GM12878 (cell line): ENCODE measurements at regions not wholly inside any gene's neighbourhood (a gene's known extent, or its start where the extent isn't known, plus 50 kb on each side); places are given as distances from the start of the nearest gene placed in this dataset.

Experiments used
- ATAC-seq: fragments of 200-7000 bp; cut with Tn5 transposase; 3 replicates; pipeline ENCODE4 v1.9.1; 2020; ENCODE audit warnings: mild to moderate bottlenecking, moderate library complexity
- BruUV-seq: library from RNA; stranded (reverse); fragments of 400-500 nt; replicated peaks from 2 replicates; lab custom pipeline; 2021; lab: Mats Ljungman, UMichigan
- CTCF ChIA-PET: fragments of 300-600 bp; sonication (Branson Sonifier 250); formaldehyde crosslinking; extraction: SDS; loops from one replicate; lab custom pipeline; 2021; ENCODE audit warnings: inconsistent platforms; lab: Yijun Ruan, JAX
- POLR2A ChIA-PET: fragments of 350-600 bp; formaldehyde crosslinking; extraction: SDS; loops from one replicate; lab custom pipeline; 2021; ENCODE audit warnings: inconsistent platforms; lab: Charles Lee
- RAD21 ChIA-PET: fragments of 300-600 bp; sonication (Branson Sonifier 250); formaldehyde crosslinking; loops from one replicate; lab custom pipeline; 2023; ENCODE audit warnings: antibody characterized with exemption; ENCODE audit not compliant: unreplicated experiment; lab: Charles Lee
- SMC1A ChIA-PET: fragments of 300-600 bp; sonication (Branson Sonifier 250); formaldehyde crosslinking; loops from one replicate; lab custom pipeline; 2023; ENCODE audit not compliant: unreplicated experiment, uncharacterized antibody; lab: Charles Lee
- DNase-seq: peaks from one replicate; pipeline ENCODE4 v3.0.0-alpha.2; 2011; ENCODE audit warnings: low read depth, low spot score
- FAIRE-seq: peaks from 3 replicates; lab custom pipeline; 2011; peaks lifted over from hg19 to GRCh38; lab: Jason Lieb, UNC
- H2AFZ ChIP-seq: 2 replicates; pipeline ENCODE4 v1.6.0; 2011; ENCODE audit warnings: low read depth, low read length, control low read depth; ENCODE audit not compliant: control insufficient read depth
- H3K27ac ChIP-seq: 2 replicates; pipeline ENCODE4 v1.5.1; 2011; ENCODE audit warnings: control low read depth; ENCODE audit not compliant: control insufficient read depth, insufficient read depth
- H3K27me3 ChIP-seq, 2 experiments: replicated peaks in 1 of 2; 2 replicates each; pipeline versions ENCODE4 v1.6.0 to v1.6.1; 2011; ENCODE audit warnings: low read length in 1 of 2; ENCODE audit not compliant: control insufficient read depth in 2 of 2, insufficient read depth in 2 of 2
- H3K36me3 ChIP-seq, 2 experiments: 2 replicates each; pipeline ENCODE4 v1.5.1; 2011; ENCODE audit warnings: low read length in 1 of 2; ENCODE audit not compliant: control insufficient read depth in 2 of 2, insufficient read depth in 2 of 2
- H3K4me1 ChIP-seq: 2 replicates; pipeline ENCODE4 v1.6.1; 2011; ENCODE audit warnings: mild to moderate bottlenecking, low read length, moderate library complexity, mixed read lengths; ENCODE audit not compliant: control insufficient read depth, insufficient read depth
- H3K4me2 ChIP-seq: 2 replicates; pipeline ENCODE4 v1.6.0; 2011; ENCODE audit warnings: control low read depth; ENCODE audit not compliant: control insufficient read depth, insufficient read depth
- H3K4me3 ChIP-seq: fragments of 200-600 bp; sonication (generic); 2 replicates; pipeline ENCODE4 v1.5.1; 2016
- H3K79me2 ChIP-seq: 2 replicates; pipeline ENCODE4 v1.6.0; 2011; ENCODE audit warnings: low read length; ENCODE audit not compliant: control insufficient read depth, insufficient read depth
- H3K9ac ChIP-seq: 2 replicates; pipeline ENCODE4 v1.8.0; 2011; ENCODE audit warnings: low read length, control low read depth, mixed read lengths; ENCODE audit not compliant: control insufficient read depth, insufficient read depth
- H3K9me3 ChIP-seq: replicated peaks from 3 replicates; pipeline ENCODE4 v1.5.1; 2011; ENCODE audit warnings: mild to moderate bottlenecking, low read length; ENCODE audit not compliant: control insufficient read depth, insufficient read depth
- H4K20me1 ChIP-seq: 2 replicates; pipeline ENCODE4 v1.6.0; 2011; ENCODE audit not compliant: control insufficient read depth, insufficient read depth
- BRCA1 ChIP-seq: IDR thresholded peaks from 2 replicates; pipeline ENCODE4 v1.6.1; 2011; ENCODE audit warnings: low read depth, low read length, improper control_type of control experiment
- E4F1 ChIP-seq: fragments of 450-650 bp; IDR thresholded peaks from 2 replicates; pipeline ENCODE4 v1.6.1; 2018; ENCODE audit warnings: borderline replicate concordance, mild to moderate bottlenecking; ENCODE audit not compliant: partially characterized antibody
- ELK1 ChIP-seq: IDR thresholded peaks from 2 replicates; pipeline ENCODE4 v1.6.1; 2012; ENCODE audit warnings: low read depth, low read length, improper control_type of control experiment
- FOS ChIP-seq: IDR thresholded peaks from 3 replicates; pipeline ENCODE4 v1.6.1; 2011; ENCODE audit warnings: borderline replicate concordance; ENCODE audit not compliant: insufficient read length; ENCODE audit errors: extremely low read depth
- HDAC6 ChIP-seq: fragments of 200-600 bp; sonication (generic); IDR thresholded peaks from one replicate; pipeline ENCODE4 v1.8.0; 2017; ENCODE audit warnings: antibody characterized with exemption; ENCODE audit not compliant: unreplicated experiment
- IRF5 ChIP-seq: fragments of 450-650 bp; IDR thresholded peaks from 2 replicates; pipeline ENCODE4 v1.6.1; 2017; ENCODE audit warnings: borderline replicate concordance
- KLF5 ChIP-seq: fragments of 450-650 bp; IDR thresholded peaks from 2 replicates; pipeline ENCODE4 v1.6.1; 2014; ENCODE audit warnings: mild to moderate bottlenecking; ENCODE audit not compliant: partially characterized antibody
- PAX5 ChIP-seq: IDR thresholded peaks from 2 replicates; pipeline ENCODE4 v1.6.1; 2011; ENCODE audit warnings: low read depth, low read length, borderline replicate concordance
- POLR2AphosphoS5 ChIP-seq: IDR thresholded peaks from 2 replicates; pipeline ENCODE4 v1.6.1; 2011; ENCODE audit warnings: mild to moderate bottlenecking, low read length, inconsistent platforms
- RAD21 ChIP-seq: IDR thresholded peaks from 2 replicates; pipeline ENCODE4 v1.6.1; 2011; ENCODE audit warnings: mild to moderate bottlenecking, low read depth, low read length, moderate library complexity; ENCODE audit not compliant: insufficient read depth
- RCOR1 ChIP-seq: conservative IDR thresholded peaks from 2 replicates; pipeline ENCODE4 v1.6.1; 2012; ENCODE audit warnings: low read depth, low read length, improper control_type of control experiment
- SIN3A ChIP-seq: IDR thresholded peaks from 2 replicates; pipeline ENCODE4 v1.6.1; 2012; ENCODE audit warnings: low read depth, low read length, improper control_type of control experiment
- ZNF207 ChIP-seq: fragments of 450-650 bp; IDR thresholded peaks from 2 replicates; pipeline ENCODE4 v1.6.1; 2014; ENCODE audit warnings: antibody characterized with exemption, mild to moderate bottlenecking, borderline replicate concordance
- ZNF687 ChIP-seq: fragments of 450-650 bp; IDR thresholded peaks from 2 replicates; pipeline ENCODE4 v1.6.1; 2017; ENCODE audit warnings: mild to moderate bottlenecking, moderate library complexity
- ZSCAN29 ChIP-seq: fragments of 450-650 bp; IDR thresholded peaks from 2 replicates; pipeline ENCODE4 v1.6.1; 2017; ENCODE audit warnings: mild to moderate bottlenecking, moderate library complexity
- WGBS: methylation state at CpG from one replicate; pipeline ENCODE4 v1.1.6; 2016; ENCODE audit warnings: low lambda C conversion rate; ENCODE audit not compliant: insufficient replicate concordance, insufficient coverage; ENCODE audit errors: missing lambda C conversion rate; 5-methylcytosine and 5-hydroxymethylcytosine counted together
- in situ Hi-C: fragments of 300-500 bp; cut with MboI; formaldehyde crosslinking; loops from 9 replicates; pipeline ENCODE4 v1.14.3; 2018; ENCODE audit warnings: mixed read lengths
- intact Hi-C: fragments of 100-400 bp; cut with micrococcal nuclease; formaldehyde crosslinking; loops from one replicate; pipeline ENCODE4 v1.14.2; 2022; ENCODE audit not compliant: unreplicated experiment

- no TSS peak for BruUV-seq
These were observed 86.9 kb upstream of the PRSS3 start for GRCh38 chr9:33708441-33708840.

More at GRCh38 chr9:33708441-33708840, 86.9 kb upstream of the PRSS3 start:
- no peak overlapping the region for H2AFZ ChIP-seq
- TF ChIP-seq ZSCAN29, result no peak
- no peak for TF ChIP-seq FOS
- TF ChIP-seq RCOR1, result no peak
- no peak for TF ChIP-seq RAD21
- no peak for TF ChIP-seq SIN3A
- no peak for TF ChIP-seq ZNF207
- no peak for TF ChIP-seq ZNF687
- no peak for TF ChIP-seq POLR2AphosphoS5
- no peak for TF ChIP-seq HDAC6
- no peak for TF ChIP-seq PAX5
- no peak for TF ChIP-seq BRCA1
- TF ChIP-seq KLF5, result no peak
- no peak for TF ChIP-seq ELK1
- no peak for TF ChIP-seq IRF5
- TF ChIP-seq E4F1, result no peak
- no peak for ATAC-seq
- no peak overlapping the region for H3K9ac ChIP-seq
- no peak for FAIRE-seq
- no peaks in the 10 kb centered on the region for H3K27me3 ChIP-seq
- H3K79me2 ChIP-seq, result no peaks in the 10 kb centered on the region
- intact Hi-C loops (no loop called here), in situ Hi-C loops (no loop called here)
- no peaks in the 10 kb centered on the region for H3K36me3 ChIP-seq
- no peaks in the 10 kb centered on the region for H4K20me1 ChIP-seq
- ChIA-PET SMC1A (no interaction called here), CTCF (interaction anchor here (1.3 kb wide), 1 partner anchor 84 kb away, joined by 5 read pairs; no protein-coding TSS in a partner anchor), RAD21 (no interaction called here), POLR2A (no interaction called here)
- no peak for DNase-seq
- no peaks in the 10 kb centered on the region for H3K4me1 ChIP-seq
- no peak overlapping the region for H3K4me2 ChIP-seq
- H3K4me3 ChIP-seq, result no peak overlapping the region
- 0% methylated on average over 2 of the region's 2 CpGs for whole genome bisulfite sequencing
- H3K9me3 ChIP-seq, result no peaks in the 10 kb centered on the region
- no peak overlapping the region for H3K27ac ChIP-seq
